DND-41 (cell line): ENCODE measurements at regions not wholly inside any gene's neighbourhood (a gene's known extent, or its start where the extent isn't known, plus 50 kb on each side); places are given as distances from the start of the nearest gene placed in this dataset.

Source experiments
- EZH2 ChIP-seq: IDR thresholded peaks from 3 replicates; pipeline ENCODE4 v1.6.1; 2012; ENCODE audit warnings: borderline replicate concordance, low read depth, mild to moderate bottlenecking, moderate library complexity, low read length, inconsistent platforms; ENCODE audit not compliant: severe bottlenecking
- TF ChIP-seq, protein P1 (sequence below): IDR thresholded peaks from 2 replicates; pipeline ENCODE4 v1.5.1; 2012; ENCODE audit warnings: borderline replicate concordance, low read length, moderate library complexity, mild to moderate bottlenecking; ENCODE audit not compliant: poor library complexity, severe bottlenecking; ENCODE audit errors: extremely low read depth

DNA sequence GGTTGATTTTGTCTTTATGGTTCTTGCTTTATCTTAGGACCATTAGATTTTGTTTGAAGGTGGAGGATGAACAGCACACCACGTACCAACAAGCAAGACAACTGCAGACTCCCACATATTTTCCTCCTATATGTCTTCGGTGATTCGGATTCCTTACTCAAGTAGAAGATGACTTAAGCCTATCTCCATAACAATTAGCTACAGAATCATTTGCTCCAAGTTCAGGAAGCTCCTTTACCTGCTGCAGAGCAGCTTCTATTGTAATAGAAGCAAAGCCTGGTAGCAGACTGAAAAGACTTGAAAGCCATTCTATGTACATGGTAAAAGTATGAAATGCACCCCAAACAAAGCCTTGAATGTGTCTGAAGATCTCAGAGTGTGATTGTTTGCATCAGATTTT, 229.0 kb downstream of the SOX2 start:
- TF ChIP-seq, protein P1, sequence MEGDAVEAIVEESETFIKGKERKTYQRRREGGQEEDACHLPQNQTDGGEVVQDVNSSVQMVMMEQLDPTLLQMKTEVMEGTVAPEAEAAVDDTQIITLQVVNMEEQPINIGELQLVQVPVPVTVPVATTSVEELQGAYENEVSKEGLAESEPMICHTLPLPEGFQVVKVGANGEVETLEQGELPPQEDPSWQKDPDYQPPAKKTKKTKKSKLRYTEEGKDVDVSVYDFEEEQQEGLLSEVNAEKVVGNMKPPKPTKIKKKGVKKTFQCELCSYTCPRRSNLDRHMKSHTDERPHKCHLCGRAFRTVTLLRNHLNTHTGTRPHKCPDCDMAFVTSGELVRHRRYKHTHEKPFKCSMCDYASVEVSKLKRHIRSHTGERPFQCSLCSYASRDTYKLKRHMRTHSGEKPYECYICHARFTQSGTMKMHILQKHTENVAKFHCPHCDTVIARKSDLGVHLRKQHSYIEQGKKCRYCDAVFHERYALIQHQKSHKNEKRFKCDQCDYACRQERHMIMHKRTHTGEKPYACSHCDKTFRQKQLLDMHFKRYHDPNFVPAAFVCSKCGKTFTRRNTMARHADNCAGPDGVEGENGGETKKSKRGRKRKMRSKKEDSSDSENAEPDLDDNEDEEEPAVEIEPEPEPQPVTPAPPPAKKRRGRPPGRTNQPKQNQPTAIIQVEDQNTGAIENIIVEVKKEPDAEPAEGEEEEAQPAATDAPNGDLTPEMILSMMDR = no peak
- TF ChIP-seq EZH2 = no peak
